SK-N-SH (cell line): ENCODE measurements at regions not wholly inside any gene's neighbourhood (a gene's known extent, or its start where the extent isn't known, plus 50 kb on each side); places are given as distances from the start of the nearest gene placed in this dataset.

Source experiments
- CTCF ChIA-PET: fragments of 300-600, 350-600 bp; formaldehyde crosslinking; extraction: SDS; loops from one replicate; lab custom pipeline; 2021; lab: Yijun Ruan, JAX
- POLR2A ChIA-PET: fragments of 350-600 bp; sonication (Branson Sonifier 250); formaldehyde crosslinking; extraction: SDS; loops from one replicate; lab custom pipeline; 2020; ENCODE audit warnings: antibody characterized with exemption, inconsistent platforms; lab: Yijun Ruan, JAX
- DNase-seq: peaks from one replicate; pipeline ENCODE4 v3.0.0; 2012
- H2AFZ ChIP-seq: fragments of 200-600 bp; sonication (generic); 2 replicates; pipeline ENCODE4 v1.8.1; 2016; ENCODE audit warnings: antibody characterized with exemption, mild to moderate bottlenecking, low read depth
- H3F3A ChIP-seq: fragments of 200-600 bp; sonication (generic); replicated peaks from 2 replicates; pipeline ENCODE3; 2016; ENCODE audit warnings: antibody characterized with exemption, mild to moderate bottlenecking; ENCODE audit not compliant: insufficient read depth
- H3K27ac ChIP-seq, 2 experiments: fragments of 200-500 bp in 1 of 2; fragments of 200-600 bp in 1 of 2; sonication (Bioruptor generic) in 1 of 2; sonication (generic), shearing (Covaris generic) in 1 of 2; 2 replicates each; pipeline versions ENCODE4 v1.5.1 to v1.6.1; 2014 to 2016; ENCODE audit warnings: low read depth in 2 of 2, inconsistent platforms in 1 of 2, low read length in 1 of 2, mild to moderate bottlenecking in 1 of 2, mixed read lengths in 1 of 2
- H3K27me3 ChIP-seq: fragments of 200-600 bp; sonication (generic), shearing (Covaris generic); 2 replicates; pipeline ENCODE4 v1.6.1; 2016; ENCODE audit warnings: mixed run types; ENCODE audit not compliant: insufficient read depth
- H3K36me3 ChIP-seq, 2 experiments: fragments of 200-500 bp in 1 of 2; fragments of 200-600 bp in 1 of 2; sonication (Bioruptor generic) in 1 of 2; sonication (generic) in 1 of 2; replicated peaks in 1 of 2; 2 replicates each; pipeline versions ENCODE3 to v1.5.1; 2014 to 2016; ENCODE audit warnings: low read length in 1 of 2, mild to moderate bottlenecking in 1 of 2; ENCODE audit not compliant: insufficient read depth in 2 of 2, control insufficient read depth in 1 of 2
- H3K4me1 ChIP-seq, 2 experiments: fragments of 200-500 bp in 1 of 2; fragments of 200-600 bp in 1 of 2; sonication (Bioruptor generic) in 1 of 2; sonication (generic), shearing (Covaris generic) in 1 of 2; 2 replicates each; pipeline versions ENCODE4 v1.5.1 to v1.6.1; 2014 to 2016; ENCODE audit warnings: low read depth in 1 of 2, low read length in 1 of 2, mixed run types in 1 of 2; ENCODE audit not compliant: insufficient read depth in 2 of 2, control insufficient read depth in 1 of 2
- H3K4me2 ChIP-seq: fragments of 200-600 bp; sonication (generic), shearing (Covaris generic); 2 replicates; pipeline ENCODE4 v1.6.1; 2017; ENCODE audit warnings: mixed run types
- H3K4me3 ChIP-seq, 2 experiments: fragments of 200-500 bp in 1 of 2; fragments of 200-600 bp in 1 of 2; sonication (Bioruptor generic) in 1 of 2; sonication (generic), shearing (Covaris generic) in 1 of 2; 2 replicates each; pipeline versions ENCODE4 v1.5.1 to v1.8.1; 2014 to 2016; ENCODE audit warnings: low read depth in 2 of 2, inconsistent platforms in 1 of 2, low read length in 1 of 2, mild to moderate bottlenecking in 1 of 2, mixed read lengths in 1 of 2, moderate library complexity in 1 of 2
- H3K79me2 ChIP-seq: fragments of 200-600 bp; sonication (generic); 2 replicates; pipeline ENCODE4 v1.8.1; 2017; ENCODE audit warnings: mild to moderate bottlenecking; ENCODE audit not compliant: insufficient read depth
- H3K9ac ChIP-seq: fragments of 200-600 bp; sonication (generic); 2 replicates; pipeline ENCODE4 v1.6.1; 2017; ENCODE audit warnings: mixed run types
- H3K9me2 ChIP-seq: fragments of 200-600 bp; sonication (generic); 2 replicates; pipeline ENCODE4 v1.6.1; 2017; ENCODE audit warnings: mixed run types
- H3K9me3 ChIP-seq: fragments of 200-600 bp; sonication (generic); 2 replicates; pipeline ENCODE4 v1.6.1; 2017; ENCODE audit warnings: mixed run types, mild to moderate bottlenecking, moderate library complexity
- H4K20me1 ChIP-seq: fragments of 200-600 bp; sonication (generic); 2 replicates; pipeline ENCODE4 v1.6.1; 2017; ENCODE audit warnings: mild to moderate bottlenecking, mixed run types; ENCODE audit not compliant: insufficient read depth
- ELF1 ChIP-seq: IDR thresholded peaks from 2 replicates; pipeline ENCODE4 v1.4.0; 2012
- FOSL2 ChIP-seq: IDR thresholded peaks from 2 replicates; pipeline ENCODE4 v1.4.0; 2012; ENCODE audit warnings: low read depth, mild to moderate bottlenecking, moderate library complexity, borderline replicate concordance
- GABPA ChIP-seq: IDR thresholded peaks from 2 replicates; pipeline ENCODE4 v1.4.0; 2012; ENCODE audit warnings: low read depth, mild to moderate bottlenecking
- JUND ChIP-seq: IDR thresholded peaks from 2 replicates; pipeline ENCODE4 v1.4.0; 2012
- MAX ChIP-seq: IDR thresholded peaks from 2 replicates; pipeline ENCODE4 v1.4.0; 2012; ENCODE audit warnings: low read depth
- MEF2A ChIP-seq: IDR thresholded peaks from 2 replicates; pipeline ENCODE4 v1.4.0; 2012; ENCODE audit warnings: low read depth, borderline replicate concordance
- MXI1 ChIP-seq: IDR thresholded peaks from 2 replicates; pipeline ENCODE4 v1.6.1; 2012; ENCODE audit warnings: mild to moderate bottlenecking, low read depth, low read length, improper control_type of control experiment
- NFIC ChIP-seq: IDR thresholded peaks from 2 replicates; pipeline ENCODE4 v1.4.0; 2012; ENCODE audit warnings: borderline replicate concordance
- PBX3 ChIP-seq: IDR thresholded peaks from 2 replicates; pipeline ENCODE4; 2012
- POLR2AphosphoS5 ChIP-seq: IDR thresholded peaks from 2 replicates; pipeline ENCODE4 v1.6.1; 2012; ENCODE audit warnings: low read depth, low read length
- REST ChIP-seq: IDR thresholded peaks from 2 replicates; pipeline ENCODE4 v1.6.1; 2012; ENCODE audit warnings: mild to moderate bottlenecking, low read depth, low read length, moderate library complexity
- RFX5 ChIP-seq: IDR thresholded peaks from 2 replicates; pipeline ENCODE4 v1.6.1; 2012; ENCODE audit warnings: mild to moderate bottlenecking, improper control_type of control experiment, low read length
- SMC3 ChIP-seq: IDR thresholded peaks from 2 replicates; pipeline ENCODE4 v1.6.1; 2012; ENCODE audit warnings: low read depth, low read length, improper control_type of control experiment
- TAF1 ChIP-seq: IDR thresholded peaks from 2 replicates; pipeline ENCODE4 v1.6.1; 2012; ENCODE audit warnings: low read depth, mild to moderate bottlenecking, low read length, moderate library complexity, borderline replicate concordance
- TCF12 ChIP-seq: IDR thresholded peaks from 2 replicates; pipeline ENCODE4 v1.4.0; 2012
- USF2 ChIP-seq: fragments of 150-350 bp; IDR thresholded peaks from 2 replicates; pipeline ENCODE4 v1.6.1; 2017; ENCODE audit warnings: antibody characterized with exemption, low read length, low read depth, borderline replicate concordance
- WGBS: methylation state at CpG from one replicate; pipeline ENCODE4 v1.1.6; 2017; ENCODE audit warnings: low lambda C conversion rate; 5-methylcytosine and 5-hydroxymethylcytosine counted together

GRCh38 chr14:82251494-82251893 is 717.8 kb upstream of the SEL1L start:
- Histone ChIP-seq H3F3A (no peaks in the 10 kb centered on the region), H3K9ac (no peak overlapping the region), H3K4me1 (no peaks in the 10 kb centered on the region), H3K4me2 (no peak overlapping the region), H3K79me2 (no peaks in the 10 kb centered on the region), H3K9me2 (no peaks in the 10 kb centered on the region), H3K4me3 (no peak overlapping the region), H3K27ac (no peak overlapping the region), H4K20me1 (no peaks in the 10 kb centered on the region), H2AFZ (no peak overlapping the region)
- ChIA-PET POLR2A (no interaction called here), CTCF (no interaction called here)
- DNase-seq = no peak
- 14% methylated on average over 8 of the region's 8 CpGs for WGBS
- no peak for TF ChIP-seq MXI1
- TF ChIP-seq RFX5 = no peak
- TF ChIP-seq MEF2A = no peak
- TF ChIP-seq TCF12 = no peak
- no peak for TF ChIP-seq POLR2AphosphoS5
- TF ChIP-seq SMC3 = no peak
- TF ChIP-seq PBX3 = no peak
- no peak for TF ChIP-seq USF2
- no peak for TF ChIP-seq NFIC
- TF ChIP-seq REST = no peak
- no peak for TF ChIP-seq ELF1
- no peak for TF ChIP-seq FOSL2
- TF ChIP-seq MAX = no peak
- no peak for TF ChIP-seq GABPA
- no peak for TF ChIP-seq JUND
- TF ChIP-seq TAF1 = no peak
- TF ChIP-seq, all 33 proteins: peak for 0
- Histone ChIP-seq H3K27me3 (no peaks in the 10 kb centered on the region), H3K36me3 (no peaks in the 10 kb centered on the region), H3K9me3 (no peaks in the 10 kb centered on the region; the same call in 1 of the 2 replicates)
